Inferior parietal cortex (tissue), 1 donor: ENCODE measurements at regions not wholly inside any gene's neighbourhood (a gene's known extent, or its start where the extent isn't known, plus 50 kb on each side); places are given as distances from the start of the nearest gene placed in this dataset.
"Not testable (repeated sequence)": the region's sequence is repeated elsewhere in the genome, so short reads cannot be mapped to it uniquely, and the experiment has no call there.

Experiments used
- DNase-seq: peaks from one replicate; pipeline ENCODE4 v3.0.0-alpha.2; 2016; ENCODE audit errors: extremely low spot score

DNA sequence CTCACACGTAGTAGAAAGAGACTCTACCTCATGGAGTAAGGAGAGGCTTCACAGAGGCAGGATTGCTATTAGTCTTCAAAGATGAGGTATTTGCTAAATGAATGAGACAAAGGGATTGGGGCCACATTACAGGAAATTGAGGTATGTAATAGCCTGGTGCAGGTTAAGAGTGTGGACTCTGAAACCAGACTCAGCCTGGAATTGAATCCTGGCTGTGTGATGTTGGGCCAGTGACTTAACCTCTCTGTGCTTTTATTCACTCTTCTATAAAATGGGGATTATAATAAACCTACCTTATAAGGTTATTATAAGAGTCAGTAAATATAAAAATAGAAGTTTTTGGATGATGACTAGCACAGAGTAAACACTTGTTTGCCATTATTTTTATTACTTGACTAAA, 64.7 kb upstream of the ATRNL1 start:
- no peak for DNase-seq

DNA sequence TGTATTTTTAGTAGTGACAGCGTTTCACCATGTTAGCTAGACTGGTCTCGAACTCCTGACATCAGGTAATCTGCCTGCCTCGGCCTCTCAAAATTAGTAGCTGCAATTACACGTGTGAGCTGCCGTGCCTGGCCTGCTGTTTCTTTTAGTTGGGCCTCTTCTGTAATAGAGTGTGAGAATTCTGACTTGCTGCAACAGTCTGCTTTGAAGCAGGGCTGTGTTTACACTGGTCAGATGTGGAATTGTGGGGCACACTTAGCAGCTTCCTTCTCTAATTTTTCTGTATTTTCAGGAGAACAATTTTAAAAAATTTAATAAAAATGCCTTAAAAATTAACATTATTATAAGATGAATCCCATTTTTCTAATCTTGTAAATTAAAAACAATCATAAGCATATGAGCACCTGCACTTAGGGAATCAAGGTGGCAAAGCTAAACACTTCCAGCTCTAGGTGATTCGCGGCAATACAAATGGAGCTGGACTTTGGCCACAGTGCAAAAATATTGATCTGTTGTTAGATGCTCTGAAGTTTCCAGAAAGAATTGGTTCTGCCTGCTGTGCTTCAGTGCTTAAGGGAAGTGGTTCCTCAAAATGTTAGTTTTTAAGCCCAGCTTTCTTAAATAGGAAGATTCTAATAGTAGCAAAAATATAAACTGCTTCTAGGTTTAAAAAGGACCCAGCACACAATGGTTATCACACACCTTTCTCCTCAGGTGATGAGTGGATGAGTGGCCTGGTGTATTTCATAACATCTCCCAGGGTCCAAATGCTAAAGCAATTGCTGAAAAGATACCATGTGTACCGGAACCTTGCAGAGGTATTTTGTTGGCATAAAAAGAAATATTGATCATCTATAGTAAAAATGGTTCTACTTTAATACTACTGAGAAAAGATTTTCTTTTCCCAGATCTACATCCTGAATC, 63.5 kb upstream of the ATRNL1 start:
- no peak for DNase-seq

DNA sequence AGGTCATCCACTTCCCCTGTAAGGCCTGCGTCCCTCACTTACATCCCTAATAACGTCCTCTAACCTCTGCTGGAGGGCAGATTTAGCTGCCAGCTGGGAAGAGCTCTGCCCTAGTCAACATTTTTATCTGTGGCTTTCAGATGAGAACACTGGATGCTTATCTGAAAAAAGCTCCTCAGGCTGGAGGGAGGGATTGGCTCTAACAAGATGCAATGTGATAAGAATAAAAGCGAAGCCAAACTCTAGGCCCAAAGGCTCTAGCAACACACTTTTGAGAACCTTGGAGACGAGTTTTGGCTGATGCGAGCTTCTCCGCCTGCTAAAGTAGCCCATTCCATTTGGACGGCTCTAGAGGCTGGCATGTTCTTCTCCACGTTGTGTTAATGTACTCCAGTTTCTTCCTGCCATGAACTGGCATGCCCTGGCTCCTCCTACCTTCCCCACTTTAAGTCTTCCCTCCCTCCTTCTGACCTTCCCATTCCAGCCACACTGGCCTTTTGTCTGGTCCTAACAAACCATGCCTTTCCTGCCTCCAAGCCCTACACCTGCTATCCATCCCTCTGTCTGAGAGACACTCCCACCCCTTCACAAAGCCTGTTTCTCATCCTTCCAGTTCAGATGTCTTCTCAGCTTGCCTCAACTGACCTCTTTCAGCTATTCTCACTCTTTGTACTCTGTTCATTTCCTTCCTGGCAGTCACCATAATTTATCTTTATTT, 62.5 kb upstream of the ATRNL1 start:
- peak; percentile 44 for DNase-seq

DNA sequence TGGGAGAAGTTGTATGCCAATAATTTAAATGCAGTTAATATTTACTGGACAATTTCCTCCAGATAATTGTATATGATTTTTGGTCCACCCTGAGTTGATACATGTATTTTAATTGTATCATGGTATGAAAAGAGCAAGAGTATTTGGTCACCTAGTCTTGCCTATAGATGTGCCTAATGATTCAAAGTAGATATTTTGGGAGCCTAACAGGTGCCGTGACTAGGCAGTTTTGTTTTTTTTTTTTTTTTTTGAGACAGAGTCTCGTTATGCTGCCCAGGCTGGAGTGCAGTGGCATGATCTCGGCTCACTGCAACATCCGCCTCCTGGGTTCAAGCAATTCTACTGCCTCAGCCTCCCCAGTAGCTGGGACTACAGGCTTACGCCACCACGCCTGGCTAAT, 59.3 kb upstream of the ATRNL1 start:
- DNase-seq, result no peak

DNA sequence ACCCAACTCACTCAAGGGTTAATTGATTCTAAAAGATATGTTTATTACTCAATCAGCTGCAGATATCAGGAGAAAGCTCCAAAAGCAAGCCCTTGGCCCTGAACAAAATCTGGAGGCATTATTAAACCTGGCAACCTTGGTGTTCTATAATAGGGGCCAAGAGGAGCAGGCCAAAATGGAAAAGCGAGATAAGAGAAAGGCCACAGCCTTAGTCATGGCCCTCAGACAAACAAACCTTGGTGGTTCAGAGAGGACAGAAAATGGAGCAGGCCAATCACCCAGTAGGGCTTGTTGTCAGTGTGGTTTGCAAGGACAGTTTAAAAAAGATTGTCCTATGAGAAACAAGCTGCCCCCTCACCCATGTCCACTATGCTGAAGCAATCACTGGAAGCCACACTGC, 53.4 kb upstream of the ATRNL1 start:
- DNase-seq, result not testable (repeated sequence)
